NCI-H2227 (cell line): ENCODE measurements at regions not wholly inside any gene's neighbourhood (a gene's known extent, or its start where the extent isn't known, plus 50 kb on each side); places are given as distances from the start of the nearest gene placed in this dataset.

Source experiments
- DNase-seq: peaks from one replicate; lab custom pipeline; 2025; ENCODE audit not compliant: unreplicated experiment; lab: John Stamatoyannopoulos, UW

DNA sequence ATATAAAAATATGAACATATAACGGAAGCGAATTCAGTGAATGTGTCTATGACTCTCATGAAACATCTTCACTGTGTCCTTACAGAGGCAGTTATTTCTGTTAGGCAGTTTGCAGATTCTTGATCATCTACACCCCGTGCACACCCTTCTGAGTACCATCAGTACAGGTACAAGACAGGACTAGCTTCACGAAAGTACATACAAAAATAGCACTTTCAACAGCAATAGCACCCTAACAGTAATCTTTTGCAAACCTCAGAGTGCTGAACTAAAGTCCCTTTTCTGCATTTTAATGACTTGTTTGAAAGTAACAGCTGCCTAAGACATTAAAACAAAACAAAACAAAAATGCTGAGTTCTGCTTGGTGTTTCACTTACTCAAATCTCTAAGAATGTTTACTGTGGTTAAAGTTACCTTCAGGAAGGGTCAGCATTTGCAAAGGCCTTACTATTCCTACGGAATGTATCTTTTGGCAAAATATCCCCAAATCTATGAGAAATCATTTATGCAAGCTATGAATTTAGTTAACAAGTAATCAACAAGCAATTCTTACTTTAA, 104.1 kb downstream of the CNTN3 start:
- DNase-seq = no peak

DNA sequence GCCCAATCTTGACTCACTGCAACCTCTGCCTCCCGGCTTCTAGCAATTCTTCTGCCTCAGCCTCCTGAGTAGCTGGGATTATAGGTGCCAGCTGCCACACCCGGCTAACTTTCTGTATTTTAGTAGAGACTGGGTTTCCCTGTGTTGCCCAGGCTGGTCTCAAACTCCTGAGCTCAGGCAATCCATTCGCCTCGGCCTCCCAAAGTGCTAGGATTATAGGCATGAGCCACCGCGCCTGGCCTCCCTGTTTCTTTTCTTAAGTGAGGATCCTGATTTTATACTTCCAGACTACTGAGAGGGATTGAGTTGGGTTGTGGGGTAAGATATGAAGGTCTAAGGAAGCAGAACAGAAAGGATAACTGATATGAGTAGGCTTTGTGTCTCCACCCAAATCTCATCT, 106.8 kb downstream of the CNTN3 start:
- no peak for DNase-seq

DNA sequence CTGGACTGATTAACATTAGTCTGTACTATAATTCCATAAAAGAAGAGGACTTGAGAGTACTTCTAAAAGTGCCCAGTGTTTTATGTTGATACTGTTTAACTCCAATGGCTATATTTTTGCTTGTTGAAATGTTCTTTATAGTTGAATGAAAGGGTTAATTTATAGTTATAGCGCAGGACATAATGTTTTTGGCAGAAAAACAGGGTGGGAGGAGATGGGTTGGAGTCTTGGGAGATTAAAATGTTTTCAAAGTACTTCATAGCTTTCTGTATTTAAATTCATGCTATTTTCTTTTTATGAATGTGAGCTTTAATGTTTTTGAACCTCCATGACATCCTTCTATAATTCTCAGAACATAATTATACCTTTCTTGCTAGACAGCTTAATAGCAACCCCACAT, 108.2 kb downstream of the CNTN3 start:
- DNase-seq = peak; percentile 63

DNA sequence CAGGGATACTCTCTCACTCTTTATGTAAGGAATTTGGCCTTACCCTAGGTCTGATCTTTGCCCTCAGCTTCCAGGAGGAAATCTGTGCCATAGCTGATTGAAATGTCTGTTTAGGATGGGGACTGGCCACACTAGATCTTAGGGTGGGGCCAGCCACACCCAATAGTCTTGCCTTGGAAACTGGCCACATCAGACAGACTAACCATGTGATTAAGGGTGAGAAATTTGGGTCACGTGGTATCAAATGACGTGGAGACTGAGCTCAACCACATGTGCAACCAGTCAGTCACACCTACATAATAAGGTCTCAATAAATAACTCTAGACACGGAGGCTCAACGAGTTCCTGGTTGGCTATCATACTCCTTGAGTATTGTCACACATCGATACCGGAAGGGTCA, 113.5 kb downstream of the CNTN3 start:
- DNase-seq = no peak

DNA sequence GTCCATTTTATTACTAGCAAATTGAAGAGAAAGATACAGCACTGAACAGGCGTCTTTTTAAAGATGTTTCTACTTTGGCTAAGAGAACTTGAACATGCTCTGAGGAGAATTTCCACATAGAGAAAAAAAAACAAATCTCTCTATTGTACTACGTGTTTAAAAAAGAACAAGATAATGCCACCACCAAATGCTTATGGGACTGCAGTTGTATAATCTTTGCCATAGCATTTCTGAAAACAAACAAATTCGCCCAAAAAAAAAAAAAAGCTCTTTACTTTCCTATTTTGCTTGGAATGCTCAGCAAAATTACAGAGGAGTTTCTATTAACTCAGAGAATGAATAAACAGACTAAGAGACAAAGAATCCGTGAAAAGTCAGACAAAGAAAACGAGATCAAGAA, 114.2 kb downstream of the CNTN3 start:
- DNase-seq = no peak

DNA sequence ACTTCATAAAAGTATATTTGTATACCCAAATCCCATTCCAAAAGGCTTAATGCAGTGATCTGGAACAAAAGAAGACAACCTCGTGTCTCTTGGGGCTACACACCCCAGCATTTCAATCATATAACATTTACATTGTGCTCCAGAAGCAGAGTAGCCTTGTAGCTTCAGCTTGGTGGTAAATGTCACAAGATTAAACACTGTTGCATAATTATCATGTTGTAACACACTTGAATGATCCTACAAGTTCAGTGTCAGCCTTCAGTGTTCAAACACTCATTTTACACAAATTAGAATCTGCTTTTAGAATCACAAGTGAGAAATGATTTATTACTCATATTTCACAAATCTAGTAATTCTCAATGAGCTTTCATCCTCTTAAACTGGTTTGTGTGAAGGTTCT, 122.6 kb downstream of the CNTN3 start:
- no peak for DNase-seq

DNA sequence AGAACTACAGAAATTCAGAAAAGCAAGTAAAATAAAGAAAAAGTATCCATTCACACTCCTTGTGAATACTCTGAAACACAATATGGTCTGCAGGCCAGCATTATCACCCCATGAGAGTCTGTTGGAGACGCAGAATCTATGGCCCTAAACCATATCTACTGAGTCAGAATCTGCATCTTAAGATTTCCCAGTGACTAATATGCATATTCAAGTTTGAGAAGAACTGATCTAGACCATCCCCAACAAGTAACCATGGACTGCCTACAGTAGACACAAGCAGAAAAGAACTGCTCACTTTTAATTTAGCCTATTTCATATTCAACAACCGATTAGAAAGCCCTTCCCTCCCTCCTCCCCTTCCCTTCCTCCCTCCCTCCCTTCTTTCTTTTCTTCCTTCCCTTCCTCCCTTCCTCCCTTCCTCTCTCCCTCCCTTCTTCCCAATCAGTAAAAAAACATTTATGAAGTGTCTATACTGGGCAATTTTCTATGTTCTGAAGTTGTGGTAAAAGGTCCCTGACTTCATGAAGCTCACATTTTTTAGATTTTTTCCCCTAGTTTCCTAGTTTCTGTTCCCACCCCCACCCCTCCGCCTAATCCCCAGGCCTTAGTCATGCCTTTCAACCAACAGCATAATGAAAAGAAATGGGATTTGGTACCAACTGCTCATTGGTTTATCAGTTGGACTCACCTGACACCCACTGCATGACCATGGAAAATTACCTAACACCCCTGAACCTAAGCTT, 125.2 kb downstream of the CNTN3 start:
- no peak for DNase-seq

DNA sequence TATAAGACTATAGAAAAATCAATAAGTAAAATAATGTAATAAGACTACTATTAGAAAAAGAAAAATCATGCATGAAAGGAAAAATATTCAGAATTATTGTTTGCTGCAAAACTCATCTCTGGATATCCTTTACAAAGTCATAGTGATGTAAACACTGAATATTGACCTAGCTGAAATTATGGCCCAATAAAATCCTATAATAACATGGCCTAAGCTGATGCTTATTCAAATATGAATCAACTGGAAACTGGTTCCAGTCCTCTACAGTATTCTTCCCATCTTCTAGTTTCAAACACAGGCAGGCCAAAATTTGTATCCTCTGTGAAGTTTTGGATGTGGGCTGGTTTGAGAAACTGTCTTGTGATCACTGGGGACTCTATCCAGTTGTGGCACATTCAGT, 134.5 kb downstream of the CNTN3 start:
- no peak for DNase-seq

DNA sequence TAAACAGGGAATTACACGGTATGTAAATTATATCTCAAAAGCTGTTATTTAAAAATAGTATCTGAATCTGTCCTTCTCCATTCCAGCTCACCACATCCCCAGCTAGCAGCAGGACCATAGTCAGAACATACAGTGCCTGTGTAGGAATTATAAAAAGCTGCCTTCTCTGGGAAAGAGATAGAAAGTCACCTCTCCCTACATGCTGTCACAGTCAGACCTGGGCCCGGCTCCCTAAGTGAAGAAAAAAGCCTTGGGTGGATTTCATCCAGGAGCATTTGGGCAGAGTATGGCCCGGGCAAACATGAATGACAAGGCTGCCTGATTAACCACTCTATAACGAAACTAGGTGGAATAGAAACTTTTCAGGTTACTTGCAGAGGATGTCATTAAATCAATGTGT, 144.1 kb downstream of the CNTN3 start:
- DNase-seq = no peak

DNA sequence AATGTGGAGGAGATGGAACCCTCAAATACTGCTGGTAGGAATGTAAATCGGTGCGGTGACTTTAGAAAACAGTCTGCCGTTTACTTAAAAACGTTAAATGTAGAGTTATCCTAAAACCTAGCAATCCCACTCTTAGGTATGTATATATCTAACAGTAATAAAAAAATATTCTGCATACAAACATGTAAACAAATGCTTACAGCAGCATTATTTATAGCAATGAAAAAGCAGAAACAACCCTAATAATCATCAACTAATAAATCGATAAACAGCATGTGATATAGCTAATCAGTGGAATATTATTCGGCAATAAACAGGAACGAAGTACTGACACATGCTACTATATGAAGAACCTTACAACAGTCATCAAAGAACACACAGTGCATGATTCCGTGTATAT, 144.7 kb downstream of the CNTN3 start:
- DNase-seq = no peak

DNA sequence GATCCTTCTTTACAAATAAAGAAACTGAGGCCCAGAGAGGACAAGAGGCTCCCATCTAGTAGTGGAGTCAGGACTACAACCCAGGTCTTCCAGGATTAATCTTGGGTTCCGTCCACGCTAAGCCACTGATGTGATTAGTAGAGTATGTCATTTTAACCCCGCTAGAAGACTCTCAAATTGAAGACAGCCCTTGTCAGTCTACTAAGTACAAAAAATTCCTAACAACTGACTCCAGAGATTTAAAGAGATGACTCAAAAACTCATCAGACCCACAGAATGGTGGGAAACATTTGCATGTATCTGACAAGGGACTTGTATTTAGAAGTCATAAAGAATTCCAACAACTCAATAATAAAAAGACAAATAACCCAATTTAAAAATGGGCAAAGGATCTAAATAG, 145.3 kb downstream of the CNTN3 start:
- no peak for DNase-seq

DNA sequence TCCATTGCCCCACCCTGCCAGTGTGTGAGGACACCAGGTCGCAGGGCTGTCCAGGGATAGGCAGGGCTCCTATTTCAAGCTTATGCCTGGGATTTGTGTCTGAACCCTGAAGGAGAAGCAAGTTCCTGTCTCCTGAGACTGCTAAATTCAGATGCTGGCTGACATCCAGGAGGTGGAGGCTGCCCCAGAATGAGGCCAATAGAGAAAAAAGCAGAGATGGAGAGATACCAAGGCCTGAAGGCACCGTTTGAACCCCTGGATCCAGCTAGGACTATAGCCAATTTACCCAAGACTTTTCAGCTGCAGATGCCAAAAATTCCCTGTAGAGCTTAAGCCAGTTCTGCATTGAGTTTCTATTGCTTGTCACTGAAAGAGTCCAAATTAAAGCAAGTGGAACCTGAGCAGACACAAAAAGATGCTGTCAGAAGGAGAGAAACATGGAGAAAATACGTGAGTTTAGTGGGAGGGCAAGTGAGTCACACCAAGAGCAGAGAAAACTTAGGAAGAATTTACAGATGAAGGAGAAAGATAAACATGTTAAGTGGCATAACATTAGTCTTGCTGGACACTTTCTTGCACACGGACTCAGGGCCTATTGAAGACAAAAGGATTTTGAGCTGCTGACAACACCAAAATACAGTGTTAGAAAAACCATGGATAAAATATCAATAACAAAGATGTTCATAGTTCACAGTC, 148.6 kb downstream of the CNTN3 start:
- no peak for DNase-seq

DNA sequence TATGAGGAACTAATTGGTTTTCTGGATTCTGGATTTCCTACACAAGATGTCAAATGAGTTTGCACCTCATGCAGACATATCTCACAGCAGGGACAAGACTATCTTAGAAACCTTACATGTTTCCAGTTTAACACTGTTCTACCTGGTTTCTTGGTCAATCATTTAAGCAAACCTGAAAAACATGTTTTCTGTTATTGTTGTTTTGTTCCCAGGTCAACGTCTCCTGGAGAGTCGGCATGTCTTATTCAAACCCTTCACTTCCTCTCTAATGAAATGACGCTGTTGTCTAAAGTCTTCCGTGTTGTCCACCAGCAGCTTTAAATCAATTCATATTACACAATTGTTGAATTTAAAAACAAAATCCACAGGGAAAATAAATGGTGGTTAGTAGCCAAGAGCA, 150.9 kb downstream of the CNTN3 start:
- no peak for DNase-seq

DNA sequence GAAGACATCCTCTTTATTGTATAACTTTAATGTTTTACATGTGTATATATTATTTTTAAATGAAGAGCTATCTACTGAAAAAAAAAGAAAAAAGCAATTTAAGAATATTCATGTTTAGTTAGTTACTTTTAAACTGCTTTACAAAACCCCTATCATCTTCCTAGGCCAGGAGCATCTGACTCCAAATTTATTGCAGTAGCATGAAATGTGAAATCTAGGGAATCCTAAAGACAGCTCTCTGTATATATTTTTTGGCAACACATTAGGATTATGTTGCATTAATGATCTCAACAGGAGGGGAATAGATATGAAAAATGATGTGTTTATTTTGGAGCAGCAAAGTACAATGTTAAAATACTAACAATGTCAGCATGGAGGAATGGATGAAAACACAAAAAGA, 158.3 kb downstream of the CNTN3 start:
- no peak for DNase-seq

DNA sequence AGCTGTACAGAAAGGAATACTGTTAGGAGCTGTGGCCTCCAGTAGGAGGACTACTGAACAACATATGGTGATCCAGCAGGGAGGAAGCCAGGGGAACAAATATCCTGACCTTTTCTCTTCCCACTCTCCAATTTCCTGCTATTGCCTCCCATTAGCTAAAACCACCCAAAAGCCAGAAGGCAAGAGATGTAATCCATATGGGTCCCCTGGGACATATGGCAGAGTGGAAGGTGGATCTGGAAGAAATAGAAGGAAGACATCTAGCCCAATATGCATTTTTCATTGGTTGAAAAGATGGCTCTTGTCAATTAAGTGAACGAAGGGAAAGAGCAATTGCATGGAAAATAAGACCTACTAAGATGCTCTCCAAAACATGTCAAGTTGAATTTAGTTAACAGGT, 167.2 kb downstream of the CNTN3 start:
- DNase-seq = no peak

DNA sequence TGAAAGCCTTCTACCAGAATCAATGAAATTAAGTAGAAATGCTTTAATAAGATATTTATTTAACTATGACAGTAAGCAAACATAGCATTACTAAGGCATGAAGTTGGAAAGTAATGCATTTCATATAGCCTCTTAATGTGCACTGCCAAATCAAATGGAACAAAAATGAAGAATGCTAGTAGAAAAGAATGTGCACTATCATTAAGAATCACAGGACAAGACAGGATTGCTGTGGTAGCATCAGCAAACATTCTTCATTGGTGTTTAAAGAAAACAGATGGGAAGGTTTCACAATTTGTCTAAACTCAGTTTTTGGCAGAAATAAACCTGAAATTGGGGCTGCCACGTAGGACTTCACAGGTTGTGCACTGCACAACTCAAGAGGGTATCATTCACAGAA, 168.9 kb downstream of the CNTN3 start:
- DNase-seq = no peak

DNA sequence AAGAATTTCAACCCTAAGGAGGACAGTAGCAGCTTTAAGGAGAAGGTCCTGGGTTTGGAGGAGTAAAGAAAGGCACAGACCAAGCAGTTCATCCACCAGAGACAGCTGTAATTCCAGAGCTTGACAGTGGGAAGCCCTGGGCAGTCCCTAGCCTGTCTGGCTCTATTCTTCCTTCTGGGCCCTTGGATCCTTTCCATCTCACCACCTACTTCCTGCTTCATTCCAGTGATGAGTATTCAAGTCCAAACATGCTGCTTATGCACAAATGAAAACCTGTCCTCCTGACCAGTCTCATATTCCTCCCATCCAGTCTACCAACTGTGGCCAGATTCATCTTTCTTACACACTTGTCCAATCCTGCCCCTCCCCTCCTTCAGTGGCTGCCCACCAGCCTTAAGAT, 171.4 kb downstream of the CNTN3 start:
- no peak for DNase-seq

DNA sequence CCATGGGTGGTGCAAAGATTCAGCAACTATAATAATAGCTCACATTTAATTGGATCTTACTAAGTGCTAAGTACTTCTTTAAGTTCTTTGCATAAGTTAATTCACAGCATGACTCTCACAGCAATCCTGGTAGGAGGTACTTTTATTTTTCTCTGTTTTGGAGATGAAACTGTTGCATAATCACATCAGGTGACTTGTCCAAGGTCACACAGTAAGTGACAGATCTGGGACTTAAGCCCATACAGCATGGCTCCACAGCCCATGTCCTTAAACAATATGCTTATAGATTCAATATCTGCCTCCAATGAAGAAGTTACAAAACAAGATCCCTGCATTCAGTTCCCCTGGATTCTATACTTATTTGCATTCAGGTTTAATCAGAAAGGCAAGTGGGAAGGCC, 171.8 kb downstream of the CNTN3 start:
- DNase-seq = no peak

DNA sequence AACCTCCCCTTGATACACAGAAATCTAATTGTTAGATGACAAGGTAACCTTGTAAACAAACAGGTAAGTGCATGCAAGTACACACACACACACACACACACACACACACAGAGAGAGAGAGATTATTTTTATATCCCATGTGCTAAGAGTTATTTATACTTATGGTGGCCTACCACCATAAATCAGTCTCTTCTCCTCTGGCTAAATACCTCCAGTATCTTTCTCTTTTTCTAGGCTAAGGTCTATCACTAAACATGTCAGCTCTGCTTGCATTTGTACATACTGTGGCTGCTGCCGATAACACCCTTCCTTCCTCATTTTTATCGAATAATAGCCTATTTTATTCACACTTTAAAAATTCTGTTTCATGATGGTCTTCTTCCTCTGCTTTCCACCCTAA, 172.4 kb downstream of the CNTN3 start:
- DNase-seq = no peak

DNA sequence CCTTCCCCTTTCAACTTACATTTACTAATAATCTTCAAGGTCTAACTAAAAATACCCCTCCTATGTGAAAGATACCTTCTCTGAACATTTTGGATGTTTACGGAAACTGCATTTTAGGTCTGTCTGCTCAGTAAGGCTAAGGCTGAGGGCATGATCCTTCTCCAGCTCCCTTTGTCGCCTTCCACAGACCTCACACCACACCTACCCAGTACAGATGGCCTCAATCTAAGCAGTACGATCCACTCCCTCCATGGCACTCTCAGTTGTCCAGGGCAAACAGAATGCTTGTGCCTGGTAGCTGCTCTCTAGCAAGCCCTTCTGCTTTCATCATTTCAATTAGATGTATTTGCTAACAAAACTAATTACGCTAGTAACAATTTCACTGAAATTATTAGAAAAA, 178.3 kb downstream of the CNTN3 start:
- DNase-seq = no peak

DNA sequence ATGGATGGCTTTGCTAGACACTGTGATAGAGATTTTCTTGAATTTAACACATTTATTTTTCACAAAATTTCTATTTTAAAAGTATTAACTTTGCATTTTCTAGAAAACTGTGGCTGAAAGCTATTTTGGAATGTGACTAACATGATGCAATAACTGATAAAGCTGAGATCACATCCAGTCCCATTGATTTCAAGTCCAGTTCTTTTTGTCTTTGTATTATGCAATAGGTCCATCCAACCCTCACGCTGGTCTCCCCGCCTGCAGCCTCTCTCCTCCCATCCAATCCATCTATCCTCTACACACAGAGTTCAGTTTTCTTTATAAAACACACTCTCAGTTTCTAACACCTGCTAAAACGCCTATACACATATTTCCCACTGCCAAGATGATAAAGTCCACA, 178.8 kb downstream of the CNTN3 start:
- no peak for DNase-seq

DNA sequence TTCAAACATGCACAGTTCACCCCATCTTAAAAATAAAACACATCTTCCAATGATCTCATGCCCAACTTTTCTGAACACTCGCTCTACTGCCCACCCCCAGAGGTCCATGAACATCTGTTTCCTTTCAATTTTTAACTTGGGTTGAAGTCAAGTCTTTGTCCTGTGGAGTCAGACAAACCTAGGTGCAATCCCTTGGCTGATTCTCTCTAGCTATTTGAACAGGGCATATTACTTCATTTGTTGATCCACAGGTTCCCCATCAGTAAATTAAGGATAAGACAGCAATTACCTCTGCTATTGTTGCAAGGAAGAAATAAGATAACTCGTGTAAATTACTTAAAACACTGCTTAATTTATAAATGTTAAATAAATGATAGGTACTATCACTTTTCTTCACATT, 180.1 kb downstream of the CNTN3 start:
- no peak for DNase-seq

DNA sequence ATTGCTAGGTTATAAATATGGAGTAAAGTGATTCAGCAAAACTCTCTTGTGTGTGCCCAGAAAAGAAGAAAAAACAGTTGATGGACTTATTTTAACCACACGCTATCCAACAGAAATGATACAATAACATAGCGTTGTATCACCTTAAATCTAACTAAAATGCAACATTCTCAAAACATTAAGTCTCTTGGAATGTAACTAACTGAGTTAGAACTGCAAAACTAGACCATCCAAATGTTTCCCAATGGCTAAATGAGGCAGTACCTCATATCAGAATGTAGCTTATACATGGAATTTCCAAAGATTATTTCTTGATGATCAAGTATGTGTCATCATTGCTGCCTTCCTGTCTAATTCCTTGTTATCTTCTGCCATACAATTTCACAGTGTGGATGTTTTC, 187.9 kb downstream of the CNTN3 start:
- no peak for DNase-seq
